HL-60 (cell line): ENCODE measurements at regions not wholly inside any gene's neighbourhood (a gene's known extent, or its start where the extent isn't known, plus 50 kb on each side); places are given as distances from the start of the nearest gene placed in this dataset.

ENCODE experiments used
- POLR2AphosphoS5 ChIP-seq: IDR thresholded peaks from 2 replicates; pipeline ENCODE4 v1.6.1; 2012; ENCODE audit warnings: low read depth
- SPI1 ChIP-seq: IDR thresholded peaks from 2 replicates; pipeline ENCODE4 v1.6.1; 2012; ENCODE audit warnings: low read depth, mild to moderate bottlenecking, borderline replicate concordance
- TF ChIP-seq, protein P1 (sequence below): IDR thresholded peaks from one replicate; pipeline ENCODE4 v1.5.1; 2011; ENCODE audit warnings: low read length, control low read depth, inconsistent platforms; ENCODE audit not compliant: insufficient read depth
- TF ChIP-seq, protein P2 (sequence below): IDR thresholded peaks from 2 replicates; pipeline ENCODE4 v1.6.1; 2012; ENCODE audit warnings: low read depth; ENCODE audit not compliant: insufficient replicate concordance

DNA sequence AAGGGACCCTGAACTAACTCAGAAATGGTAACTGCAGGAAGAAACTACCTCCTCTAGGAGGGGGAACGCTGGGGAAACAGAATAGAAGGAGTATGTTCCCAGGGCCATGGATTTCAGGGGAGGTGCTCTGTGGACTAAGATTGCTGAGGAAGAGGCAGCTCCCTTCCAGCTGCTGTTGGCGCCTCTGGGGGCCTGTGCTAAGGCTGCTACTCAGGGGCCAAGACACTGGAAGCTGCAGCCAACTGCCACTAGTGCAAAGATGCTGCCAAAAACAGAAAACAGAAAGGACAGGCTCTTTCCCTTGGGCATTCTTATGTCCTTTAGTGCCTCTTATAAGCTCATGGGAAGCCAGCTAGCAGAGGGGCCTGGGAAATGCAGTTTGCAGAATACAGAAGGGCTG lies 58.0 kb upstream of the SGIP1 start:
- TF ChIP-seq POLR2AphosphoS5, result no peak
- TF ChIP-seq, protein P1, sequence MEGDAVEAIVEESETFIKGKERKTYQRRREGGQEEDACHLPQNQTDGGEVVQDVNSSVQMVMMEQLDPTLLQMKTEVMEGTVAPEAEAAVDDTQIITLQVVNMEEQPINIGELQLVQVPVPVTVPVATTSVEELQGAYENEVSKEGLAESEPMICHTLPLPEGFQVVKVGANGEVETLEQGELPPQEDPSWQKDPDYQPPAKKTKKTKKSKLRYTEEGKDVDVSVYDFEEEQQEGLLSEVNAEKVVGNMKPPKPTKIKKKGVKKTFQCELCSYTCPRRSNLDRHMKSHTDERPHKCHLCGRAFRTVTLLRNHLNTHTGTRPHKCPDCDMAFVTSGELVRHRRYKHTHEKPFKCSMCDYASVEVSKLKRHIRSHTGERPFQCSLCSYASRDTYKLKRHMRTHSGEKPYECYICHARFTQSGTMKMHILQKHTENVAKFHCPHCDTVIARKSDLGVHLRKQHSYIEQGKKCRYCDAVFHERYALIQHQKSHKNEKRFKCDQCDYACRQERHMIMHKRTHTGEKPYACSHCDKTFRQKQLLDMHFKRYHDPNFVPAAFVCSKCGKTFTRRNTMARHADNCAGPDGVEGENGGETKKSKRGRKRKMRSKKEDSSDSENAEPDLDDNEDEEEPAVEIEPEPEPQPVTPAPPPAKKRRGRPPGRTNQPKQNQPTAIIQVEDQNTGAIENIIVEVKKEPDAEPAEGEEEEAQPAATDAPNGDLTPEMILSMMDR, result no peak
- TF ChIP-seq SPI1, result no peak
- TF ChIP-seq, protein P2, sequence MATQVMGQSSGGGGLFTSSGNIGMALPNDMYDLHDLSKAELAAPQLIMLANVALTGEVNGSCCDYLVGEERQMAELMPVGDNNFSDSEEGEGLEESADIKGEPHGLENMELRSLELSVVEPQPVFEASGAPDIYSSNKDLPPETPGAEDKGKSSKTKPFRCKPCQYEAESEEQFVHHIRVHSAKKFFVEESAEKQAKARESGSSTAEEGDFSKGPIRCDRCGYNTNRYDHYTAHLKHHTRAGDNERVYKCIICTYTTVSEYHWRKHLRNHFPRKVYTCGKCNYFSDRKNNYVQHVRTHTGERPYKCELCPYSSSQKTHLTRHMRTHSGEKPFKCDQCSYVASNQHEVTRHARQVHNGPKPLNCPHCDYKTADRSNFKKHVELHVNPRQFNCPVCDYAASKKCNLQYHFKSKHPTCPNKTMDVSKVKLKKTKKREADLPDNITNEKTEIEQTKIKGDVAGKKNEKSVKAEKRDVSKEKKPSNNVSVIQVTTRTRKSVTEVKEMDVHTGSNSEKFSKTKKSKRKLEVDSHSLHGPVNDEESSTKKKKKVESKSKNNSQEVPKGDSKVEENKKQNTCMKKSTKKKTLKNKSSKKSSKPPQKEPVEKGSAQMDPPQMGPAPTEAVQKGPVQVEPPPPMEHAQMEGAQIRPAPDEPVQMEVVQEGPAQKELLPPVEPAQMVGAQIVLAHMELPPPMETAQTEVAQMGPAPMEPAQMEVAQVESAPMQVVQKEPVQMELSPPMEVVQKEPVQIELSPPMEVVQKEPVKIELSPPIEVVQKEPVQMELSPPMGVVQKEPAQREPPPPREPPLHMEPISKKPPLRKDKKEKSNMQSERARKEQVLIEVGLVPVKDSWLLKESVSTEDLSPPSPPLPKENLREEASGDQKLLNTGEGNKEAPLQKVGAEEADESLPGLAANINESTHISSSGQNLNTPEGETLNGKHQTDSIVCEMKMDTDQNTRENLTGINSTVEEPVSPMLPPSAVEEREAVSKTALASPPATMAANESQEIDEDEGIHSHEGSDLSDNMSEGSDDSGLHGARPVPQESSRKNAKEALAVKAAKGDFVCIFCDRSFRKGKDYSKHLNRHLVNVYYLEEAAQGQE, result no peak
